SKM-1 (cell line): ENCODE measurements at regions not wholly inside any gene's neighbourhood (a gene's known extent, or its start where the extent isn't known, plus 50 kb on each side); places are given as distances from the start of the nearest gene placed in this dataset.

ENCODE experiments used
- DNase-seq: peaks from one replicate; lab custom pipeline; 2025; ENCODE audit not compliant: unreplicated experiment; lab: John Stamatoyannopoulos, UW

DNA sequence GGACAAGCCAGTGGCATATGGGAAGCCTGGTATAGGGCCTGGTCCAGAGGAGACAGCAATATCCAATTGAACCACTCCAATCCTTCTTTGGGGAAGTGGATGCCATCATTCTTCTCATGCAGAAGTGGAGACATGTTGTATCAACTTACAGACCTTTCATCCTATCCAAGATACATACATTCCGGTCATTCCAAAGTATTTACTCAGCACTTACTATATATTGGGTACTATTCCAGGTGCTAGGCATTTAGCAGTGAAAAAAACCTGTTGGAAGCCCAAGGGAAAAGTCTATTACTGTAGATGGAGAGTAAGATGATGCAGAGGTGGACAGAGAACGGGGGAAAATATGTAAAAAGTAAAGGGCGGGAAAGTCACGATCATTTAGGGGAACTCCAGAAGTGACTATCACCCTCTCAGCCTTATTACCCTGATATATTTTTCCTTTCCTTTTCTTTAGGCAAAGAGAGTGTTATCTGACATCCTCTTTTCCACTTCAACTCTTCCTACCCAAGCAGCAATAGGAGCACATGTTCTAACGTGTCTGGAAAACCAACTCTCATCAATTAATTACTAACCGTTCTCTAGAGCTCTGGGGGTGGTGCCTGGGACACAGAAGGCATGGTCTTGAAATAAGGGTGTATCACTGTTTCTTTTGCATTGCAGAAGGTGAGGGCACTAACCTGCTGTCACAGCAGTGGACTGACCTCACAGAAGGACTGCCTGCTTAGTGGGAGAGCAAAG, 210.1 kb upstream of the MAF start:
- DNase-seq = no peak

DNA sequence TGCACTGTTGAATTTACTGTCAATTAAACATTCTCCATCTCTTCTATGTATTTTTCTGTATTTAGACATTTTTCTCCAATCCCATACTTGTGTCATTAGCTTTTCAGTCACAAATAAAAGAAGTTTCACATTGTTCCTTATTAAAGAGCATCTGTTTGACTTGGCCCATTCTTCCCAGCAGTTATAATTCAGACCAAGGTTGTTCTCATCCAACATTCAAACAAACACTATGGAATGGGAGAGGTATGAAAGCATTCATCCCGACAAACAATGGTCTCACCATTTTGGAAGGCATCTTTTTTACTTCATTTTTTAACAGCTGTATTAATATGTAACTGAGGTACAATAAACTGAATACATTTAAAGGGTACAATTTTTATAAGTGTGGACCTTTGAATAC, 208.8 kb upstream of the MAF start:
- DNase-seq = no peak

DNA sequence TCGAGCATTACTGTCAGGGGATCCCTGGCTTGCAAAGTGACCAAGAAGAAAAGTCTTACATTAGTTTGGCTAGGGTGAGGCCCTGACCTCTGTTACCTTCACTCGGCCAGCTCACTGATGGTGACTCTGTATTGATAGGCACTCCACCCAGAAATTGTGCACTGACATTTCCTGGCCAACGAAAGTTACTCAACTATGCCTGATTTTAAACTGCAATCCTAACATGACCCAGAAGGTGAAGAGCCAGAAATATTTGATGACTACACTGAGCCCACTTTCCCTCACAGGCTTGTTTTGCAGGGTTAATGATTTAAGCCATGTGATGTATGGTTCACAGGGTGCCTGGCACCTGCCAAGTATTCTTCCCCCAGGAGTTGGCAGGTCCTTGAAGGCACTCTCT, 208.2 kb upstream of the MAF start:
- DNase-seq = no peak

DNA sequence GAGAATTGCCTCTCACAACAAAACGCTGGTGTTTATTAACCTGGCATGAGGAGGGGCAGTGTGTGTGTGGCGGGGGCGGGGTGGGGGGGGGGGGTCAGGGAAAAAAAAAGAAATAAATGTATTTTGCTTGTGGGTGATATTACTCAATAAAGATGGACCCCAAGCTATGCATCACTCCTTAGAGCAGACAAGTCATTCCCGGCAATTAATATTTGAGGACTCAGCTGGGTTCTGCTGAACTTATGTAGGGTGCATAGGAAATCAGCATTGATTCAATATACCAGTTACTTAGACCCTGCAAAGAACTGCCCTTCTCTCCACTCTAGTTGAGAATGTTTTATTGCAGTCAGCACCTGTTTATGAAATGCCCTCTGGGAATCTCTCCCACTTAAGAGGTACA, 206.2 kb upstream of the MAF start:
- DNase-seq = no peak

DNA sequence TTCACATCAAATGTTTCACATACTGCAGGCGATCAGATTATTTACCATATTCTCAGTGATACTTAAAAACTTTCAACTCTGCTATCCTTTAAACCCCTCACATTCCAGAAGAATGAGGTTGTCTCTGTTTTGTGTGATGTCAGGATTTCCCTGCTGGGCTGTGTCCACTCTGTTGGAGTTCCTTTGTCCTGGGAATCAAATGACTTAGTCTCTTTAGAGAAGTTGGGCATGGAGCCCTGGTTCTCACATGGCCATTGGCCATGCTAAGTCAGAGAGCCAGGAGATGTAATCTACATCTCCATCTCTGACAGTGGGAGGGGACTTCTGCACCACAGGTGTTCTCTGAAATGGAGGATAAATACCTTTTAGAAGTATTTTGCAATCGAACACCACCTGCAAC, 205.1 kb upstream of the MAF start:
- DNase-seq = no peak

DNA sequence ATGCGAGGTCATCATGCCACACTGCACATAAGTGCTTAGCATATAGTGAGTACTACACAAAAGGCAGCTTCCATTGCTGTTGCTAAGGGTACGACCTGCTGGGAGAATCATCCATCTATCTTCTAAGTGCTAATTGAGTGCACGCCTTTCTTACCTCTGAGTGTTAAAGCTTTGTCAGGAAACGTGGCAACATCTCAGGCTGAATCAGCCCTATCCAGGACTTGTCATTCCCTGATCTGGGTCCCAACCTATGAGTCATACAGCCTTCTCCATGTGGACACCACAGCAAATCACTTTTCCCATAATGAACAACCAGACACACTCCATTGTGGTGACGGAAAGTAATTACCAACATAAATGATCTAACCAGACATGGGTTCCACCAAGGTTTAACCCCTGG, 201.1 kb upstream of the MAF start:
- no peak for DNase-seq

DNA sequence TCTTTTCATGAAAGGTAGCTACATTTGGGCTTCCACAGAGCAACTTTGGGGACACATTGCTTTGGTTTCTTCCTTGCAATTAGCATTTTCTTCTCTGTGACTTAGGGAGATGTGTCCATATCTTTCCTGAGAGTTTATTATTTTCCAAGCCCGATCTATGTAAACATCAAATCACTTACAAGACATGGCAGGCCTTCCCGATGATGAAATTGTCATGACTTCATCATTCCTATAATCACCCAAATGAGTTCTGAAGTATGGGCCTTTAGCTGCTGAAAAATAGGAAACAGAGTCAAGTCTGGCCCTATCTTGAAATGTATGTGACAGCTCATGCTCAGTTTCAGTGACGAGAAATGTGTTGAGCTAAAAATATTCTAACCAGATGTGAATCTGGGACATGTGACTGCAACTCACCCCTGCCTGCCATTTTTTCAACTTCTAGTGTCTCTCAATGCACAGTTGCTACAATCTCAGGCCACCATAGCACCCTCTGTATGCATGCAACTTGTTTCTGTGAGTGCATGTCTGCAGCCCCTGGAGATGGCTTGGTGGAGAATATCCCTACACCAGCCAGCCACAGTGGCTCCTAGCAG, 199.6 kb upstream of the MAF start:
- DNase-seq = no peak

DNA sequence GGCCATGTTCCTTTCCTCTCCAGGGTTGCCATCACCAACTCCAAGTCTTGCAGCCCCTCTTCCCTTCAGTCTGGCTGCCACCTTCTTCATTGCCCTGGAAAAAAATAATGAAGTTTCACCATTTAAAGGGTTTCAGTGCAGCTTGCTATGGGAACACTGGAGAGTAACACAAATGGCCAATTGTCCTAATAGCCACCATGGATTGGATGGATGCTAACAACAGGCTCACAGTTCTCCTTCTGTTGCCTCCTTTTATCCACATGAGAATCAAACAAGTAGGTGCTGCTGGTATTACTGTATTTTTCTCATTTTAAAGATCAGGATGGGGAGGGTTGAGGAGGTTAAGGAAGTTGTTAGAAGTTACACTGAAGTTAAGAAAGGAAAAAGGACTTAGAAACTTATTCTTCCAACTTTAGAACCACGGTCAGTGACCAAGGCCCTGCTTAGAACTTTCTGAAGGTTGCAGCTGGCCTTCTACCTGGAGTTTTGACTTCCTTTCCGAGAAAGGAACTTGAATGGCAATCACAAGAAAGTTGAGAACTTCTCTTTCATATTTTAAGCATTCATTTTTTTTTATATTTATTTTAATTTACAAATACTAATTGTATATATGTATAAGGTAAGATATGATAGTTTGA, 198.0 kb upstream of the MAF start:
- no peak for DNase-seq

DNA sequence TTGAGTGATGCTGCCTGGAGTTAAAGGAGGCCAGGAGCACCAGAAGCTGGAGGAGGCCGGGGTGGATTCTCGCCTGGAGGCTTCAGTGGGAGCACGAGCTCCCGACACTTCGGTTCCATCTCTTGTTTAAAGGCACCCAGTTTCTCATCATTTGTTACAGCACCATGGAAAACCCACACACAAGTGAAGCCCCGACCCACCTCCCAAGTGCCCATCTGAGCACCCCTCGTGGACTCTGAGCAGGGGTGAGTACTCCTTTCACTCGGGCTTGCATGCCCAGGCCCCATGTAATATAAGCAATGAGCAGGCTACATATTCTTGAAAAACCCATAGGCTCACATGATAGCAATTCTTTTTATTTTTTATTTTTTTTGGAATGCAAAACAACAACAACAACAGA, 196.9 kb upstream of the MAF start:
- DNase-seq = no peak

DNA sequence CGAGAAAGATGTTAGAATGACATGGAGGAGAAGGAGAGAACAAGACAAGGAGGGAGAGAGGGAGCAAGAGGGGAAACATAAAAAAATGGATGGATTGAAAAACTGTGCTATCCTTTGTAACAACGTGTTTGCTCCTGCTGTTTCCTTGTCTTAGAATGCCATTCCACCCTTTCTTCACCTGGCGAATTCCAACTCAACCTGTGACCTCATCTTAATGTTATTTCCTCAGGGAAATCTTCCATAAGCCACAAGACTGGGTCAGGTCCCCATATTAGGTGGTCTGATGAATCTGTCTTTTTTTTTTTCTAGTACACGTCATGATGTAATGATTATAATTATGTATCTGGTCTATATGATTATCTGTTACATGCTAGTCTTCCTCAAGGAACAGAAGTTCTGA, 195.0 kb upstream of the MAF start:
- DNase-seq = no peak

DNA sequence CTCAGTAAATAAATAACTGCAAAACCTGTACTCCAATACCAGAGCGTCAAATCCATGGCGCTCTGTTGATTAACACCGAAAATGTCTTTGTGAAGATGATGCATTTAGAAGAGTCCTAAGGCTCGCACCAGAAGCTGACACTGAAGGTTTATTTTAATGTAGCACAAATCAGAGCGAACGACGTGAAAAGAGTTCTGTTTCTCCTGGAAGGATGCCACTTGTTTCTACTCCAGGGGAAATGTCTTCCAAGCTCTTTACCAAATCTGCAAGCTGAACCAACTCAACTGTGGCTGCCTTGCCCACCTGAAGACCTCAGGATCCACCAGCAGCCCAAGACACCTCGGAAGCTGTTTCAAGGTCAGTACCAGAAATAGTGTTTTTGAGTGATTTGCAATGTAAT, 194.4 kb upstream of the MAF start:
- DNase-seq = no peak

DNA sequence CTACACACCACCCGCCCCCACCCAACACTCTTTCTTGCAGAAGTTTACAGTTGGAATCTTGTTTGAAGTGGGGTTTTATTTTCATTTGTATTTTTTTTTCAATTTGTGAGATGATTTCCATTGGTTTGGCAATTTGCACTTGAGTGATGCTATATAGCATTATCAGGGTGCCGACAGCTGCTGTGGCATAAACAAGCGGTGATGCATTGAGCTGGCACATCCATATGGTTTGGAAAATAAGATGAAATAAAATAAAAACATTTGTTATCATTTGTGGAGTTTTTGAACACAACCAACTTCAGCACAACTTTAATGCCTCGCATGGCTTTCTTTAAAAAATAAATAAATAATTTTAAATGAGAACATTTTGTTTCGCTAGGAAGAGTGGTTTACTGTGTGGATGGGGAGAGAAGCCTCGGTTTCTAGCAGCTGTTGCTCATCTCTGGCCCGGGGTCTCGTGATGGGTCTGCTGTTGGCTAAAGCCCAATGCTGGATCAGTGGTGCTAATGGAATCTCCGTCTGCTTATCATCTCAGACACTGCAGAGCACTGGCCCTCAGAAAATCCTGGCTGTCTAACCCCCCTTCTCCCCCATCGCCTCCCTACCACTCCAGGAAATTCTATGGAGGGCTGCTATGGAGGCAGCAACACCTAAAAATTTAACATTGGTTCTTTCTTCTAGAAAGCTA, 192.3 kb upstream of the MAF start:
- no peak for DNase-seq

DNA sequence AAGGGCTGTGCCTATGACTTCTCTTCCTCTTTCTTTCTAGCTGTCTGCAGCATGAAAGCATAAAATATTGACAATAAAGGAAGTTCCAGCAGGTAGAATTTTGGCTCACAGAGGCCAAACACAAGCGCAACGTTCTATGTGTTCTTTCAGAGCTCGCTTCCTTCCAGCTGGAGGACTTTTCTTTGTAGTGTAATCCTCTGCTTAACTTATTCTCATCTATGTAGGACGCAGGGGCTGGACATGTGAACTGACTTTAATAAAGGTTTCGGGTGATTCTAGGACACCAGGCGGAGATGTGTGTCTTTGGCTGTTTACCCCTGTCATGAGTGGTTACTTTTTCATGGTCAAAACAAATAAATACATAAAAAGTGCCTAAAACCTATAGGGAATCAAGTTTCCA, 191.5 kb upstream of the MAF start:
- DNase-seq = no peak

DNA sequence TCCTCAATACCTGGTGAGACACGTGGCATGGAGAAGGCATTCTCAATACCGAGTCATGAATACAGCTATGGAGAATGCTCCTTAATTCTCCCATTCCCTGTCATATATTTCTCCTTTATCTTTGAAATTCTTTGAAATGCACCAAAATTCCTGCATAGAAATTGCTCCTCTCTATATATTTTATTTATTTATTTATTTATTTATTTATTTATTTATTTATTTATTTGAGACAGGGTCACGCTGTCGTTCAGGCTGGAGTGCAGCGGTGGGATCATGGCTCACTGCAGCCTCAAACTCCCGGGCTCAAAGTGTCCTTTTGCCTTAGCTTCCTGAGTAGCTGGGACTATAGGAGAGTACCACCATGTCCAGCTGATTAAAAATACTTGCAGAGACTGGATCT, 190.3 kb upstream of the MAF start:
- DNase-seq = no peak

DNA sequence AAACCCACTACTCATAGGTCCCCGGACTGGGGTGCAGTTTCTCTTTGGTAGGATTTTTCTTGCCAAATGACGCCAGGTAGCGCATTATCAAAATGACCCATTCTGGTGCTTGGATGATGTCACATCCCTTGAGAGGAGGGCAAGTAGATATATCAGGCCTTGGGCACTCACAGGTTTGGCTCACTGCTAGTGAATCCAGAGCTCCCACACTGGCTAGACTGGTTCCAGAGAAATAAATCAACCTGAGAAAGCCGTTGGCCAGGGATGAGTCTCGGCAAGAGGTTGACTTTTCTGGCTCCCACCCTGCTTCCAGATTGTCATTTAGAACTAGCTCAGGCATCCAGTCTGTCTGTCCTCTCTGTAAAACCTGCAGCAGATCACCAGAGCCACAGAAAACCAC, 188.4 kb upstream of the MAF start:
- no peak for DNase-seq

DNA sequence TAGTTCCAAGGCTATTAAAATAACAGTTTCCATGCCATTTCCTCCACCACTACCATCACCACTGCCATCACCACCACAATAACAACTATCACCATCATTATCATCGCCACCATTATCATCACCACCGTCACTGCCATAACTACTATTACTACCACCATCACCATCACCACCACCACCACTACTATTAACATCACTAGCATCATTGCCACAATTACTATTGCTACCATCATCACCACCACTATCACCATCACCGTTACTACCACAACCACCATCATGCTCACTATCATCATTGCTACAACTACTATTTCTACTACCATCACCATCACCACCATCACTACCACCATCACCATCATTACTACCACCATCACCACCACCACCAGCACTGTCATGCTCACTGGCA, 185.9 kb upstream of the MAF start:
- DNase-seq = no peak

DNA sequence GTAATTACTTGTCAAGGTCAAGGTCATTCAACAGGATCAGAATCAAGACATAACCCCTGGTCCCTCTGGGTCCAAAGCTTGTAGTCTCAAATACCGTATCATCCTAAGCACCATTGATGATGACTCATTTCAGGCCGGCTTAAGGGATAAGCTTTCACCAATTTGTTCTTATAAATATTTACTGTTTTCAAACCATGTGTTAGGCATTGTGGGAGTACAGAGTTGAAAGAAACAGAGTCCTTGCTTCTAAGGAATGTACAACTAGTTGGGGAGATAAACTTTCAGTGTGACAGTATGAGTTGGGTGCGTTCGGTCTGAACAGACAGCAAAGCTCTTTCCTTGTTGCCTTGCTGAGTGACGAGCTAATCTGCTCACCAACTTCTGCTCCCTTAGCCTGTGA, 183.5 kb upstream of the MAF start:
- no peak for DNase-seq

DNA sequence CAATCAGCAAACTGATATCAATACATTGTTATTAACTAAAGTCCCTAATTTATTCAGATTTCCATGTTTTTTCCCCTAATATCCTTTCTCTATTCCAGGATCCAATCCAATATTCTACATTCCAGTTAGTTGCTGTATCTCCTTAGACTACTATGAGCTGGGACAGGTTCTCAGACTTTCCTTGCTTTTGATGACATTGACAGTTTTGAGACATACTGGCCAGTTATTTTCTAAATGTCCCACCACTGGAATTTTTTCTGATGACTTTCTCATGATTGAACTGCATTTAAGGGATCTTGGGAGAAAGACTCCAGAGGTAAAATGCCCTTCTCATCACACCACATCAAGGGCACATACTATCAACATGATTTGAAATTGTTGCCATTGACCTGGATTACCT, 177.1 kb upstream of the MAF start:
- DNase-seq = no peak

DNA sequence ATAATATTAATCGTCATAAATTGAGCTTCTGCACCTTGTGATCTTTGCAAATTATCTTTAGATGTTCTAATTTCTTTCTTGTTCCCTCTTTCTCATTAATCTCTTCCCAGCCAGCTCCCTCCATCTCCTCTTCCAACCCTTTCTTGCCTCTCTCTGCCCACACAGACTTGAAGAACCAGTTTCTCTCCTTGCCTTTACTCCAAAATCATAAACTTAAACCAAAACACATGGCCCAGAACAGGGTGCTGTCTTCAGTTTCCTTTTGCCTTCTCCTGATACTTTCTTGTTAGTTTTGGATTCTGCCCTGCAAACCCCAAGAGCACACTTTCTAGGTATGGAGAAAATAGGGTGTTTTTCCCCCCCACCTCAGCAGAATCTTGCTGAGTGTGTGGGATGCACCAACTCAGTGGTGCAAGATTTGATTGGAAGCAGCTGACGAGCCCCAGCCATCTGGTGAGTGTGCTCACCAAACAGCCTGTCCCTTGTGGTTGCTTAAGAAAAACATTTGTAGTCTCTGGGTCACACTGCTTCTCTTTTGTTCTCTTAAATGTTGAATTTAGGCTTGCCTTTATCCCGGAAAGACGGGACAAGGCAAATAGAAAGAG, 175.8 kb upstream of the MAF start:
- no peak for DNase-seq

DNA sequence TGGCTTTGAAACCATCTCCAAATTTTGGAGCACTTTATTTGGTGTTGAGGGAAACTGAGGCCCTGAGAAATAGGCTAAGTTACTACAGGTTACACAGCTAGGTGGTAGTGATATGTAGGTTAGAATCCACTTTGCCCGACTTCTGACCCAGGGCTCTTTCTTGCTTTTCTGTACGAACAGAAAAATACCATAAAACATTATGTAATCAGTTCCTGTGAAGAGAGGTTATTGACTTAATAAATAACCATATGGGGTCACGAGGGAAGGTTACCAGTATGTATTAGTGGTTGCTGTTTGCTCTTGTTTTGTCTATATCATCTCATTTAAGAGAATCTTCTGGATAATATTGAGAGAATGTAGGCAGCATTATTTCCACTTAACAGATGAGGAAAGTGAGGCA, 172.2 kb upstream of the MAF start:
- DNase-seq = no peak

DNA sequence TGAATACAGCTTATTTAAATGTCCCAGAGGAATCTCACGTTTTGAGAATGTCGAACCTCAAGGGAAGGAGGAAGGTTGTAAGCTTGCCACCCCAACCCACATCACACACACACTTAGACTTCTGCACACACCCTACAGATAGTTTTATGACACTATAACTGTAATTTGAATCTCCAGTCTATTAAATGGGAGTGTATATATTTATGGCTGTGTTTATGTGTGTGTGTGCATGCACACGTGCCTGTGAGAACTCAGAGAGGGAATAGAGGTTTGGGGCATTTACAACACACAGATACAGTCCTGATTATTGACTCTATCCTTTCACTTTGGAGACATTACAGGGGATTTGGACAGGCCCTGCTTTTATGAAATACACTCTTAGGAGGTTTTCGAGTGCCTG, 171.5 kb upstream of the MAF start:
- no peak for DNase-seq
